Thoracic aorta (tissue), 2 donors: ENCODE measurements at regions not wholly inside any gene's neighbourhood (a gene's known extent, or its start where the extent isn't known, plus 50 kb on each side); places are given as distances from the start of the nearest gene placed in this dataset.

Source experiments
- ATAC-seq: fragments of 150-250 bp; one replicate; pipeline ENCODE4 v1.8.0; 2017; ENCODE audit warnings: low read depth; ENCODE audit not compliant: insufficient number of reproducible peaks, low FRiP score
- DNase-seq: peaks from one replicate; pipeline ENCODE4 v3.0.0-alpha.2; 2020; ENCODE audit warnings: low spot score
- H3K27ac ChIP-seq, 2 donors: fragments of 200-600 bp; sonication (generic); 1 replicate in 1 of 2; 2 replicates in 1 of 2; pipeline ENCODE4 v1.5.1; 2016; ENCODE audit warnings: mild to moderate bottlenecking in 2 of 2, moderate library complexity in 2 of 2
- H3K27me3 ChIP-seq: fragments of 200-600 bp; sonication (generic); replicated peaks from 2 replicates; pipeline ENCODE4 v1.6.0; 2016; ENCODE audit warnings: mild to moderate bottlenecking; ENCODE audit not compliant: insufficient read depth
- H3K36me3 ChIP-seq: fragments of 200-600 bp; sonication (generic); one replicate; pipeline ENCODE4 v1.5.1; 2016
- H3K4me1 ChIP-seq, 2 donors: fragments of 200-600 bp; sonication (generic); 1 replicate in 1 of 2; 2 replicates in 1 of 2; pipeline versions ENCODE4 v1.5.1 to v1.6.0; 2016; ENCODE audit warnings: low read depth in 2 of 2, mild to moderate bottlenecking in 1 of 2; ENCODE audit not compliant: control insufficient read depth in 1 of 2
- H3K4me3 ChIP-seq: fragments of 200-600 bp; sonication (generic); 2 replicates; pipeline ENCODE4 v1.5.1; 2016; ENCODE audit warnings: mild to moderate bottlenecking
- H3K9me3 ChIP-seq: fragments of 200-600 bp; sonication (generic); 2 replicates; pipeline ENCODE4 v1.5.1; 2016
- TF ChIP-seq, protein P1 (sequence below): fragments of 200-600 bp; sonication (generic); IDR thresholded peaks from one replicate; pipeline ENCODE4 v1.5.1; 2019; ENCODE audit warnings: antibody characterized with exemption

GRCh38 chr2:43085505-43085904, 140.9 kb downstream of the ZFP36L2 start:
- Histone ChIP-seq H3K27me3 (no peaks in the 10 kb centered on the region), H3K4me3 (no peak overlapping the region), H3K27ac (peak overlapping the region; percentile 98 to 99), H3K9me3 (no peaks in the 10 kb centered on the region), H3K4me1 (peaks cover 52 to 75% of the 10 kb centered on the region in 2 donors), H3K36me3 (no peaks in the 10 kb centered on the region)
- ATAC-seq (no peak), DNase-seq (no peak)
- TF ChIP-seq, protein P1, sequence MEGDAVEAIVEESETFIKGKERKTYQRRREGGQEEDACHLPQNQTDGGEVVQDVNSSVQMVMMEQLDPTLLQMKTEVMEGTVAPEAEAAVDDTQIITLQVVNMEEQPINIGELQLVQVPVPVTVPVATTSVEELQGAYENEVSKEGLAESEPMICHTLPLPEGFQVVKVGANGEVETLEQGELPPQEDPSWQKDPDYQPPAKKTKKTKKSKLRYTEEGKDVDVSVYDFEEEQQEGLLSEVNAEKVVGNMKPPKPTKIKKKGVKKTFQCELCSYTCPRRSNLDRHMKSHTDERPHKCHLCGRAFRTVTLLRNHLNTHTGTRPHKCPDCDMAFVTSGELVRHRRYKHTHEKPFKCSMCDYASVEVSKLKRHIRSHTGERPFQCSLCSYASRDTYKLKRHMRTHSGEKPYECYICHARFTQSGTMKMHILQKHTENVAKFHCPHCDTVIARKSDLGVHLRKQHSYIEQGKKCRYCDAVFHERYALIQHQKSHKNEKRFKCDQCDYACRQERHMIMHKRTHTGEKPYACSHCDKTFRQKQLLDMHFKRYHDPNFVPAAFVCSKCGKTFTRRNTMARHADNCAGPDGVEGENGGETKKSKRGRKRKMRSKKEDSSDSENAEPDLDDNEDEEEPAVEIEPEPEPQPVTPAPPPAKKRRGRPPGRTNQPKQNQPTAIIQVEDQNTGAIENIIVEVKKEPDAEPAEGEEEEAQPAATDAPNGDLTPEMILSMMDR = no peak

GRCh38 chr2:43084699-43085091, 141.7 kb downstream of the ZFP36L2 start:
- peak overlapping the region; percentile 98 to 99 for H3K27ac ChIP-seq
- no peak overlapping the region for H3K4me3 ChIP-seq
- ATAC-seq (no peak), DNase-seq (no peak)
- H3K36me3 ChIP-seq = no peaks in the 10 kb centered on the region
- TF ChIP-seq, protein P1 = no peak
- H3K9me3 ChIP-seq = no peaks in the 10 kb centered on the region
- H3K4me1 ChIP-seq = peaks cover 52 to 75% of the 10 kb centered on the region in 2 donors
- H3K27me3 ChIP-seq = no peaks in the 10 kb centered on the region

DNA sequence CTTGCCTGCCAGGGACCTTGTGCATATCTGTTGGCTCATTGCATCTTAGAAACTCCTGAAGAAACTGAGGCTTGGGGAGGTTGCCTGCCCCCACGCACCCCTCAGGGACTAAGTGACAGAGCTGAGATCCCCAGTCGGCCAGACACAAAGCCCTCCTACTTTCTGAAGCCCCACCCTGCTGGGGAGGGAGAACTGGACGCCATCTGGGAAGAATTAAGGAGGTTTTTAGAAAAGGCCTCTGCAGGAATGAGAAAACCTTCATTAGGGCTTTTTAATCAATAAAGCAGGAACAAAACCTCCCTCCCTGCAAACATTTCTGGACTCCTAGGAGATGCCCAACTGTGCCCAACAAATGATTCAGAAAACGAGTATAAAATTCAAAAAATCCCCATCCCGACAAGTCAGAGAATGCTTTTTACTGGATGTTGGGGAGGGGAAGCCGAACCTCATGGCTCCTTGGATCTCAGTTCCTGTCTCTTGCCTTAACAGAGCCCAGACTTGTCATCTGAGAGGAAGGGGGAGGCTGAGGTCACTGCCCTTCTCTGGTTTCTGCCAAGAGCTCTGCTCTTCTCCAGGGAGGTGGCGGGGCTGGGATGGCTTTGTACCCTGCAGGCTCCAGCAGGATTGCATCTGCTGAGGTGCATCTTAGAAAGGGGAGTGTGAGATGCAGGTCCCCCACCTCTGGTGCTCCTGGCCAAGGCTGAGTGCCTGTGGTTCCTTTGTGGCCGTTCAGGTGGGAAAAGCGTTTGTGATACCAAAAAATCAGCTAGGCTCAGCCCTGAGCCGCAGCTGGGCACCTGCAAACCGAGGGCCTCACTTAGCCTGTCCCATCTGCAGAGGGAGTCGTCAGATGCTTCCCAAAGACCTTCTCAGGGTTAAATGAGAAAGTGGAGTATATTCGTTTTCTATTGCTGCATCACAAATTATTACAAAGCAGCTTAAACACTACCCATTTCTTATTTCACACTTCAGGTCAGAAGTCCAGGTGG, 142.4 kb downstream of the ZFP36L2 start:
- no peaks in the 10 kb centered on the region for H3K36me3 ChIP-seq
- TF ChIP-seq, protein P1 = no peak
- H3K27me3 ChIP-seq = no peaks in the 10 kb centered on the region
- H3K9me3 ChIP-seq = no peaks in the 10 kb centered on the region
- ATAC-seq (no peak), DNase-seq (no peak)
- H3K4me3 ChIP-seq = no peak overlapping the region
- peak overlapping the region; percentile 98 to 99 for H3K27ac ChIP-seq
- H3K4me1 ChIP-seq = peaks cover 52 to 75% of the 10 kb centered on the region in 2 donors

GRCh38 chr2:43082903-43083677, 143.3 kb downstream of the ZFP36L2 start:
- Histone ChIP-seq H3K9me3 (no peaks in the 10 kb centered on the region), H3K36me3 (no peaks in the 10 kb centered on the region), H3K27me3 (no peaks in the 10 kb centered on the region), H3K4me3 (no peak overlapping the region), H3K27ac (peak overlapping the region; percentile 98 to 99), H3K4me1 (peaks cover 52 to 68% of the 10 kb centered on the region in 2 donors)
- ATAC-seq = no peak
- no peak for DNase-seq
- TF ChIP-seq, protein P1 = no peak
